H9 (cell line): ENCODE measurements at regions not wholly inside any gene's neighbourhood (a gene's known extent, or its start where the extent isn't known, plus 50 kb on each side); places are given as distances from the start of the nearest gene placed in this dataset.

Experiments
- DNase-seq: peaks from one replicate; pipeline ENCODE4 v3.0.0-alpha.2; 2017
- H2AFZ ChIP-seq: one replicate; pipeline ENCODE4 v1.6.1; 2013; ENCODE audit warnings: mild to moderate bottlenecking, low read length, control low read depth, moderate library complexity
- H2AK5ac ChIP-seq: 2 replicates; pipeline ENCODE4 v1.6.1; 2013; ENCODE audit warnings: low read length, control low read depth, mixed read lengths; ENCODE audit not compliant: insufficient read length
- H2BK120ac ChIP-seq: one replicate; pipeline ENCODE4 v1.6.1; 2013; ENCODE audit warnings: low read depth, mild to moderate bottlenecking, low read length, control low read depth, inconsistent platforms; ENCODE audit not compliant: poor library complexity, severe bottlenecking
- H2BK12ac ChIP-seq: 2 replicates; pipeline ENCODE4 v1.6.1; 2013; ENCODE audit warnings: low read length, control low read depth, mixed read lengths, low read depth; ENCODE audit not compliant: insufficient read length
- H2BK15ac ChIP-seq: 2 replicates; pipeline ENCODE4 v1.6.1; 2013; ENCODE audit warnings: low read depth, low read length, control low read depth
- H2BK20ac ChIP-seq: one replicate; pipeline ENCODE4 v1.6.1; 2013; ENCODE audit warnings: low read depth, mild to moderate bottlenecking, low read length, control low read depth, inconsistent platforms; ENCODE audit not compliant: poor library complexity, severe bottlenecking
- H2BK5ac ChIP-seq: 2 replicates; pipeline ENCODE4 v1.6.1; 2013; ENCODE audit warnings: low read length, control low read depth, mixed read lengths; ENCODE audit not compliant: insufficient read length
- H3K14ac ChIP-seq: 2 replicates; pipeline ENCODE4 v1.6.1; 2013; ENCODE audit warnings: low read length, control low read depth; ENCODE audit not compliant: insufficient read depth
- H3K18ac ChIP-seq: 2 replicates; pipeline ENCODE4 v1.6.1; 2013; ENCODE audit warnings: low read depth, mild to moderate bottlenecking, mixed read lengths, low read length, control low read depth; ENCODE audit not compliant: insufficient read length
- H3K23ac ChIP-seq: 2 replicates; pipeline ENCODE4 v1.6.1; 2013; ENCODE audit warnings: low read length, control low read depth, mixed read lengths, low read depth; ENCODE audit not compliant: insufficient read length
- H3K23me2 ChIP-seq: 2 replicates; pipeline ENCODE4 v1.6.1; 2013; ENCODE audit warnings: low read depth, mild to moderate bottlenecking, mixed read lengths, low read length, control low read depth; ENCODE audit not compliant: insufficient read length, poor library complexity, severe bottlenecking
- H3K27ac ChIP-seq: 2 replicates; pipeline ENCODE4 v1.5.1; 2013; ENCODE audit warnings: low read length, control low read depth, mixed read lengths, low read depth; ENCODE audit not compliant: insufficient read length
- H3K27me3 ChIP-seq: 2 replicates; pipeline ENCODE4 v1.6.1; 2013; ENCODE audit warnings: low read length, control low read depth, inconsistent platforms; ENCODE audit not compliant: insufficient read depth
- H3K4ac ChIP-seq: 2 replicates; pipeline ENCODE4 v1.6.1; 2013; ENCODE audit warnings: low read depth, mild to moderate bottlenecking, control low read depth, inconsistent platforms, low read length, moderate library complexity
- H3K4me1 ChIP-seq: 2 replicates; pipeline ENCODE4 v1.6.1; 2013; ENCODE audit warnings: low read length, control low read depth, inconsistent platforms; ENCODE audit not compliant: insufficient read depth
- H3K4me2 ChIP-seq: 2 replicates; pipeline ENCODE4 v1.6.1; 2013; ENCODE audit warnings: low read length, control low read depth, mixed read lengths; ENCODE audit not compliant: insufficient read length, insufficient read depth
- H3K56ac ChIP-seq: 2 replicates; pipeline ENCODE4 v1.6.1; 2013; ENCODE audit warnings: low read depth, mild to moderate bottlenecking, mixed read lengths, low read length, control low read depth; ENCODE audit not compliant: insufficient read length
- H3K79me1 ChIP-seq: 2 replicates; pipeline ENCODE4 v1.6.1; 2013; ENCODE audit warnings: low read depth, mild to moderate bottlenecking, moderate library complexity, low read length, control low read depth, inconsistent platforms; ENCODE audit not compliant: insufficient read depth, poor library complexity, severe bottlenecking
- H3K79me2 ChIP-seq: 2 replicates; pipeline ENCODE4 v1.6.1; 2013; ENCODE audit warnings: low read length, control low read depth, inconsistent platforms; ENCODE audit not compliant: insufficient read depth
- H3K9ac ChIP-seq: 2 replicates; pipeline ENCODE4 v1.6.1; 2013; ENCODE audit warnings: low read length, control low read depth, mixed read lengths; ENCODE audit not compliant: insufficient read length; ENCODE audit errors: extremely low read depth
- H3K9me3 ChIP-seq: one replicate; pipeline ENCODE4 v1.6.1; 2013; ENCODE audit warnings: low read depth, low read length, inconsistent platforms; ENCODE audit not compliant: control insufficient read depth
- H3T11ph ChIP-seq: one replicate; pipeline ENCODE4 v1.6.1; 2013; ENCODE audit warnings: mild to moderate bottlenecking, low read length, control low read depth, inconsistent platforms
- H4K20me1 ChIP-seq: one replicate; pipeline ENCODE4 v1.6.1; 2013; ENCODE audit not compliant: control insufficient read depth, insufficient read length, insufficient read depth
- H4K5ac ChIP-seq: 2 replicates; pipeline ENCODE4 v1.6.1; 2013; ENCODE audit warnings: low read depth, mild to moderate bottlenecking, mixed read lengths, low read length, control low read depth; ENCODE audit not compliant: insufficient read length
- H4K8ac ChIP-seq: replicated peaks from 2 replicates; pipeline ENCODE4 v1.6.1; 2013; ENCODE audit warnings: low read length, control low read depth, mixed read lengths, low read depth; ENCODE audit not compliant: insufficient read length
- H4K91ac ChIP-seq: 2 replicates; pipeline ENCODE4 v1.6.1; 2013; ENCODE audit warnings: low read depth, mild to moderate bottlenecking, moderate library complexity, mixed read lengths, low read length, control low read depth; ENCODE audit not compliant: insufficient read length
- H3K27ac Mint-ChIP-seq, 3 experiments: 2 replicates in 2 of 3; 3 replicates in 1 of 3; pipeline ENCODE4 v1.8.0; 2020 to 2021; ENCODE audit warnings: mixed read lengths in 3 of 3, mild to moderate bottlenecking in 1 of 3, moderate library complexity in 1 of 3
- H3K27me3 Mint-ChIP-seq: 2 replicates; pipeline ENCODE4 v1.8.0; 2021; ENCODE audit warnings: low read depth, mild to moderate bottlenecking, moderate library complexity, mixed read lengths
- H3K36me3 Mint-ChIP-seq, 3 experiments: 2 replicates in 2 of 3; 3 replicates in 1 of 3; pipeline ENCODE4 v1.8.0; 2020 to 2021; ENCODE audit warnings: low read depth in 3 of 3, mixed read lengths in 3 of 3; ENCODE audit not compliant: insufficient read depth in 1 of 3
- H3K4me1 Mint-ChIP-seq, 2 experiments: 2 replicates each; pipeline ENCODE4 v1.8.0; 2020; ENCODE audit warnings: mixed read lengths in 2 of 2
- H3K4me3 Mint-ChIP-seq, 2 experiments: 2 replicates in 1 of 2; 3 replicates in 1 of 2; pipeline ENCODE4 v1.8.0; 2020 to 2021; ENCODE audit warnings: mild to moderate bottlenecking in 2 of 2, mixed read lengths in 2 of 2, moderate library complexity in 1 of 2
- H3K9me3 Mint-ChIP-seq, 2 experiments: 2 replicates in 1 of 2; 3 replicates in 1 of 2; pipeline ENCODE4 v1.8.0; 2020; ENCODE audit warnings: mild to moderate bottlenecking in 2 of 2, mixed read lengths in 2 of 2, moderate library complexity in 1 of 2
- CTCF ChIP-seq: fragments of 200-600 bp; sonication (generic); conservative IDR thresholded peaks from 3 replicates; pipeline ENCODE4 v1.8.0; 2021; ENCODE audit warnings: antibody characterized with exemption, mild to moderate bottlenecking
- WGBS: extraction: QIAGEN DNeasy Blood & Tissue Kit; methylation state at CpG from one replicate; pipeline ENCODE4 v1.1.7; 2013; ENCODE audit warnings: missing lambda C conversion rate, low lambda C conversion rate, mixed read lengths; ENCODE audit not compliant: insufficient read length; ENCODE audit errors: extremely low coverage; 5-methylcytosine and 5-hydroxymethylcytosine counted together

GRCh38 chr13:57437587-57437986 is 194.0 kb upstream of the PCDH17 start:
- no peak overlapping the region for H2BK20ac ChIP-seq
- H2AK5ac ChIP-seq: no peak overlapping the region
- H4K91ac ChIP-seq: no peak overlapping the region
- H2BK5ac ChIP-seq: no peak overlapping the region
- H3T11ph ChIP-seq: no peak overlapping the region
- no peak overlapping the region for H3K56ac ChIP-seq
- no CpG with 5 or more reads among the region's 2 CpGs for WGBS
- H3K9ac ChIP-seq: no peak overlapping the region
- H3K4ac ChIP-seq: no peak overlapping the region
- H3K4me3 Mint-ChIP-seq: no peak overlapping the region
- no peaks in the 10 kb centered on the region for H3K4me1 ChIP-seq
- H2BK12ac ChIP-seq: no peak overlapping the region
- peak overlapping the region in 2 of 3 experiments; percentile 67 to 75; a peak in 3 of 7 replicates for H3K27ac Mint-ChIP-seq
- no peak for TF ChIP-seq CTCF
- H2BK15ac ChIP-seq: no peak overlapping the region
- no peak overlapping the region for H3K18ac ChIP-seq
- no peak overlapping the region for H3K14ac ChIP-seq
- peaks cover 0 to 3% (median 0%) of the 10 kb centered on the region in 3 experiments; a peak in 2 of 7 replicates for H3K36me3 Mint-ChIP-seq
- no peaks in the 10 kb centered on the region for H3K23me2 ChIP-seq
- DNase-seq: peak; percentile 22
- no peaks in the 10 kb centered on the region for H3K27me3 ChIP-seq
- H3K9me3 Mint-ChIP-seq: peaks cover 3% of the 10 kb centered on the region in 2 experiments; a peak in 1 of 5 replicates
- H3K79me1 ChIP-seq: no peaks in the 10 kb centered on the region
- no peak overlapping the region for H3K4me2 ChIP-seq
- no peaks in the 10 kb centered on the region for H4K20me1 ChIP-seq
- H3K23ac ChIP-seq: no peak overlapping the region
- H4K8ac ChIP-seq: no peak overlapping the region
- no peaks in the 10 kb centered on the region for H3K27me3 Mint-ChIP-seq
- no peak overlapping the region for H3K27ac ChIP-seq
- no peak overlapping the region for H2BK120ac ChIP-seq
- H3K4me1 Mint-ChIP-seq: peaks cover 14 to 15% of the 10 kb centered on the region in 2 experiments
- no peak overlapping the region for H2AFZ ChIP-seq
- H3K79me2 ChIP-seq: no peaks in the 10 kb centered on the region
- H4K5ac ChIP-seq: no peak overlapping the region
- no peaks in the 10 kb centered on the region for H3K9me3 ChIP-seq
